IPS-18a (cell line): ENCODE measurements at regions not wholly inside any gene's neighbourhood (a gene's known extent, or its start where the extent isn't known, plus 50 kb on each side); places are given as distances from the start of the nearest gene placed in this dataset.
"Not testable (repeated sequence)": the region's sequence is repeated elsewhere in the genome, so short reads cannot be mapped to it uniquely, and the experiment has no call there.

Source experiments
- H3K27ac ChIP-seq: one replicate; pipeline ENCODE4 v1.5.1; 2013; ENCODE audit warnings: low read length
- H3K27me3 ChIP-seq: one replicate; pipeline ENCODE4 v1.6.1; 2013; ENCODE audit warnings: mild to moderate bottlenecking, low read length; ENCODE audit not compliant: control insufficient read depth, insufficient read depth
- H3K36me3 ChIP-seq: one replicate; pipeline ENCODE4 v1.6.1; 2013; ENCODE audit warnings: low read depth, low read length; ENCODE audit not compliant: control insufficient read depth
- H3K4me1 ChIP-seq: one replicate; pipeline ENCODE4 v1.6.1; 2013; ENCODE audit warnings: low read depth, low read length; ENCODE audit not compliant: control insufficient read depth
- H3K4me3 ChIP-seq: one replicate; pipeline ENCODE4 v1.5.1; 2013; ENCODE audit warnings: low read length
- H3K9ac ChIP-seq: one replicate; pipeline ENCODE4 v1.6.1; 2013; ENCODE audit warnings: mild to moderate bottlenecking, low read length, moderate library complexity
- H3K9me3 ChIP-seq: one replicate; pipeline ENCODE4 v1.6.1; 2013; ENCODE audit warnings: low read depth, low read length; ENCODE audit not compliant: control insufficient read depth

GRCh38 chr19:28318469-28319179 is 894.3 kb downstream of the UQCRFS1 start:
- H3K27ac ChIP-seq, result no peak overlapping the region
- H3K4me1 ChIP-seq, result peaks cover 14% of the 10 kb centered on the region
- no peaks in the 10 kb centered on the region for H3K27me3 ChIP-seq
- H3K9ac ChIP-seq, result no peak overlapping the region
- no peaks in the 10 kb centered on the region for H3K9me3 ChIP-seq
- no peak overlapping the region for H3K4me3 ChIP-seq
- H3K36me3 ChIP-seq, result no peaks in the 10 kb centered on the region

GRCh38 chr19:28316464-28316863 is 896.5 kb downstream of the UQCRFS1 start:
- no peak overlapping the region for H3K4me3 ChIP-seq
- no peaks in the 10 kb centered on the region for H3K9me3 ChIP-seq
- no peak overlapping the region for H3K27ac ChIP-seq
- no peaks in the 10 kb centered on the region for H3K36me3 ChIP-seq
- no peaks in the 10 kb centered on the region for H3K27me3 ChIP-seq
- peaks cover 13% of the 10 kb centered on the region for H3K4me1 ChIP-seq
- H3K9ac ChIP-seq, result no peak overlapping the region

- Histone ChIP-seq H3K4me1 (peaks cover 13% of the 10 kb centered on the region), H3K4me3 (no peak overlapping the region), H3K27me3 (no peaks in the 10 kb centered on the region), H3K27ac (no peak overlapping the region), H3K36me3 (no peaks in the 10 kb centered on the region), H3K9me3 (no peaks in the 10 kb centered on the region), H3K9ac (no peak overlapping the region)
Observed at GRCh38 chr19:28314756-28315155, 898.2 kb downstream of the UQCRFS1 start.

DNA sequence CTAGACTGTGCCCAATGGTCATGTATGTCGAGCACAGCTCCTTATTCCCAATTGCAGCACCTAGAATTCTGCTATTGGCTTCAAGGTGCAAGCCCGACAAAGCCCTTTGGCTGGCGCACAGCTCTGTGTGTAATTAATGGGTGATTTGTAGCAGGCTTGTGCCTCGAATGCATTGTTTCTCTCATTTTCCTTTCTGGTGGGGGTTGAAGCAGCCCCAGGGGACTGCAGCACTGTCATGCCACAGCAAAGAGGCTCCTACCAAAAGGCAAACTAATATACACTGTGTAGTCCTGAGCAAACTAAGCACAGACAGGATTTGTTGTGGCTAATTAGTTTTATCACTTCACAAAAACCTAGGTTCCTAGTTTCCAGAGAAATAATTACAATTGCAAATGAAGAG is 898.7 kb downstream of the UQCRFS1 start:
- H3K36me3 ChIP-seq, result no peaks in the 10 kb centered on the region
- no peak overlapping the region for H3K4me3 ChIP-seq
- H3K27me3 ChIP-seq, result no peaks in the 10 kb centered on the region
- H3K4me1 ChIP-seq, result peaks cover 13% of the 10 kb centered on the region
- no peak overlapping the region for H3K9ac ChIP-seq
- no peaks in the 10 kb centered on the region for H3K9me3 ChIP-seq
- H3K27ac ChIP-seq, result no peak overlapping the region

GRCh38 chr19:28313633-28314032 is 899.3 kb downstream of the UQCRFS1 start:
- Histone ChIP-seq H3K36me3 (no peaks in the 10 kb centered on the region), H3K27ac (no peak overlapping the region), H3K9ac (no peak overlapping the region), H3K27me3 (no peaks in the 10 kb centered on the region), H3K4me3 (no peak overlapping the region), H3K9me3 (no peaks in the 10 kb centered on the region), H3K4me1 (peaks cover 13% of the 10 kb centered on the region)

DNA sequence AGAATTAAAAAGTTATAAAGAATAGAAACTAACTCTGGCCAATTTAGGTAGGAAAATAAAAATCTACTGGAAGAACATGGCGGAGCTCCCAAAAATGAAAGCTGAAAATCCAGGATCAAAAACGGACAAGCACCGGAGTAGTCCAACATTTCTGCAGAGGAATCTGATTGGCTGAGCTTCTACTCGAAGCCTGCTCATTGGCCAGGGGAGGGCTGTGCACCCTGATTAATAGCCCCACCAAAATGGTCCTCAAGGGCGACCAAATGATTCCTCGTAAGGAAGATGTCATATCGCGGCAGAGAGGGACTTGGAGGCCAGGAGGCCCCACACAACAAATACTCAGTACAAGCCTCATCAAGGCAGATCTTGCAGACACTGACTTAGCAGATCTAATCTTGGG is 900.7 kb downstream of the UQCRFS1 start:
- H3K27me3 ChIP-seq, result no peaks in the 10 kb centered on the region
- no peaks in the 10 kb centered on the region for H3K9me3 ChIP-seq
- no peaks in the 10 kb centered on the region for H3K36me3 ChIP-seq
- no peak overlapping the region for H3K9ac ChIP-seq
- H3K4me3 ChIP-seq, result no peak overlapping the region
- no peak overlapping the region for H3K27ac ChIP-seq
- H3K4me1 ChIP-seq, result peaks cover 13% of the 10 kb centered on the region

DNA sequence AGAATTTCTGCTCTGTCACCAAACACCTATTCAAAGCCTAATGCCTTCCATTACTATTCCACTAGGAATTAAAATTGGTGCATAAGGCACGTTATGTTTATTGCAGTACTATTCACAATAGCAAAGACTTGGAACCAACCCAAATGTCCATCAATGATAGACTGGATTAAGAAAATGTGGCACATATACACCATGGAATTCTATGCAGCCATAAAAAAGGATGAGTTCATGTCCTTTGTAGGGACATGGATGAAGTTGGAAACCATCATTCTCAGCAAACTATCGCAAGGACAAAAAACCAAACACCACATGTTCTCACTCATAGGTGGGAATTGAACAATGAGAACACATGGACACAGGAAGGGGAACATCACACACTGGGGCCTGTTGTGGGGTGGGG is 902.1 kb downstream of the UQCRFS1 start:
- H3K4me3 ChIP-seq, H3K9ac ChIP-seq, H3K27me3 ChIP-seq, H3K9me3 ChIP-seq, H3K36me3 ChIP-seq, H3K27ac ChIP-seq: not testable (repeated sequence)
- H3K4me1 ChIP-seq, result peaks cover 13% of the 10 kb centered on the region

- Histone ChIP-seq H3K27ac (no peak overlapping the region), H3K9ac (no peak overlapping the region), H3K27me3 (no peaks in the 10 kb centered on the region), H3K9me3 (no peaks in the 10 kb centered on the region), H3K4me3 (no peak overlapping the region), H3K4me1 (peaks cover 4% of the 10 kb centered on the region), H3K36me3 (no peaks in the 10 kb centered on the region)
Observed at GRCh38 chr19:28309070-28309469, 903.9 kb downstream of the UQCRFS1 start.

DNA sequence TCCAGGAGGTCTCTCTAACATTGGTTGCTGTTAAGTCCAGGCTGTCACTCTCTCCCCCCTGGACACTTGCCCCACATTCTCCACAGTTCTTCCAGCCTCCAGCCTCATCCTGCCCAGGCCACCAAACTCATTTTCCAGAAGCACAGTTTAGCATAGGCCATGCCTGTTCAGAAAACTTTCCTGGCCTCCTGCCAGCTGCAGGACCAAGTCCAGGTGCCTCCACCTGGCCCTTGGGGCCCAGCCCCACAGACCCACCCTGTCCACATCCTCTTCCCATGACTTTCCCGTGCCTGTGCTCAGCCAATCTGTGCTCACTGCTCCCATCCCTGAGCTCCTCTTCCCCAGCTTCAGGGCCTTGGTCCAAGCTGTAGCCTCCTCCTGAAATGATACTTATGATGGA is 905.0 kb downstream of the UQCRFS1 start:
- no peaks in the 10 kb centered on the region for H3K36me3 ChIP-seq
- H3K4me3 ChIP-seq, result no peak overlapping the region
- no peaks in the 10 kb centered on the region for H3K4me1 ChIP-seq
- no peaks in the 10 kb centered on the region for H3K27me3 ChIP-seq
- no peak overlapping the region for H3K27ac ChIP-seq
- H3K9ac ChIP-seq, result no peak overlapping the region
- no peaks in the 10 kb centered on the region for H3K9me3 ChIP-seq

GRCh38 chr19:28307487-28307886 is 905.5 kb downstream of the UQCRFS1 start:
- Histone ChIP-seq H3K9ac (no peak overlapping the region), H3K4me3 (no peak overlapping the region), H3K4me1 (no peaks in the 10 kb centered on the region), H3K36me3 (no peaks in the 10 kb centered on the region), H3K27me3 (no peaks in the 10 kb centered on the region), H3K27ac (no peak overlapping the region), H3K9me3 (no peaks in the 10 kb centered on the region)

DNA sequence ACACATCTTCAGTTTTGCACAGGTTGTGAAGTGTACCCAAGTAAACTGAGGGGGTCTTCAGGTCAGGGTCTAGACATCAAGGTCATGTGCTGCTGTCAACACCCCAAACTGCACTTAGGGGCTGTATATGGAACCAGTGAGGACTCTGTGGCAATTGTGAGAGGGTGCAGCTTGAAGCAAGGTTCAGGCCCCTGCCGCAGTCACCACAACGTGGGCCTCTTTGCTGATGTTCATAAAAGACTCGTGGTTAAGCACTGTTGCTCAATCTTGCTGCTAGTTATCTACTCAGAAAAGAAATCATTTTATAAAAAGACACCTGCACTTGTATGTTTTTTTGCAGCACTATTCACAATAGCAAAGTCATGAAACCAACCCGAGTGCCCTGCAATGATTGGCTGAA is 907.4 kb downstream of the UQCRFS1 start:
- no peaks in the 10 kb centered on the region for H3K27me3 ChIP-seq
- H3K4me3 ChIP-seq, result no peak overlapping the region
- H3K9ac ChIP-seq, result no peak overlapping the region
- H3K4me1 ChIP-seq, result no peaks in the 10 kb centered on the region
- H3K27ac ChIP-seq, result no peak overlapping the region
- no peaks in the 10 kb centered on the region for H3K36me3 ChIP-seq
- no peaks in the 10 kb centered on the region for H3K9me3 ChIP-seq

GRCh38 chr19:28303502-28303901 is 909.4 kb downstream of the UQCRFS1 start:
- H3K9me3 ChIP-seq, result no peaks in the 10 kb centered on the region
- H3K4me1 ChIP-seq, result peaks cover 6% of the 10 kb centered on the region
- no peaks in the 10 kb centered on the region for H3K36me3 ChIP-seq
- no peak overlapping the region for H3K27ac ChIP-seq
- no peak overlapping the region for H3K4me3 ChIP-seq
- no peak overlapping the region for H3K9ac ChIP-seq
- H3K27me3 ChIP-seq, result no peaks in the 10 kb centered on the region
